Muscle of leg (tissue), 3 donors: ENCODE measurements at regions not wholly inside any gene's neighbourhood (a gene's known extent, or its start where the extent isn't known, plus 50 kb on each side); places are given as distances from the start of the nearest gene placed in this dataset.
A peak's percentile ranks its signal among the peaks of the same experiment; 100 is the strongest.

Source experiments
- DNase-seq: peaks from one replicate; pipeline ENCODE4 v3.0.0; 2013
- H3K27ac ChIP-seq: one replicate; pipeline ENCODE4 v1.5.1; 2013; ENCODE audit warnings: mild to moderate bottlenecking, low read length, control low read depth
- H3K27me3 ChIP-seq: one replicate; pipeline ENCODE4 v1.6.1; 2013; ENCODE audit warnings: low read length; ENCODE audit not compliant: control insufficient read depth, insufficient read depth
- H3K36me3 ChIP-seq: one replicate; pipeline ENCODE4 v1.6.1; 2013; ENCODE audit warnings: low read length; ENCODE audit not compliant: control insufficient read depth, insufficient read depth
- H3K4me1 ChIP-seq: one replicate; pipeline ENCODE4 v1.6.1; 2013; ENCODE audit warnings: low read length; ENCODE audit not compliant: control insufficient read depth, insufficient read depth
- H3K4me3 ChIP-seq: one replicate; pipeline ENCODE4 v1.5.1; 2013; ENCODE audit warnings: low read length, control low read depth
- H3K9me3 ChIP-seq: replicated peaks from 2 replicates; pipeline ENCODE4 v1.6.1; 2013; ENCODE audit warnings: low read depth, low read length; ENCODE audit not compliant: control insufficient read depth
- WGBS: methylation state at CpG from one replicate; pipeline ENCODE4 v1.1.5; 2013; ENCODE audit warnings: missing lambda C conversion rate; ENCODE audit not compliant: insufficient coverage; 5-methylcytosine and 5-hydroxymethylcytosine counted together

DNA sequence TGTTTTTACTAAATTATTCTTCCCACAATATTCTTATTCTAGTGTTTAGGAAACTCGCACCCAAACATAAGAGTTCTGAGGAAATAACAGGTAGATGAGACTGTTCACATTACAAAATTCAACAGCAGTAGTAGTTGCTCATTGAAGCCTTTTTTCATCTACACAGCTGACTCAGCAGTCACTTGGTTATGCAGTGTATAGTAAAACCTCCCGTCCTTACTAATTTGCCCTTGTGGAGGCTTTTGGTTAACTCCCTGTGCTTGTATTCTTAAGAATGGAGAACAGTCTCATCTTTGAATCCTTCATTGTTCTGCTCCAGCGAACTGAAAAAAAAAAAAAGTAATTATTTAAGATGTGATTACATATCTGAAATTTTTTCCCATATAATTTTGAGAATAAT lies 1716.6 kb downstream of the PCDH7 start:
- no CpG with 5 or more reads among the region's 3 CpGs for WGBS
- Histone ChIP-seq H3K36me3 (no peaks in the 10 kb centered on the region), H3K4me1 (no peaks in the 10 kb centered on the region), H3K4me3 (no peak overlapping the region), H3K27ac (no peak overlapping the region), H3K9me3 (no peaks in the 10 kb centered on the region), H3K27me3 (no peaks in the 10 kb centered on the region)
- no peak for DNase-seq

DNA sequence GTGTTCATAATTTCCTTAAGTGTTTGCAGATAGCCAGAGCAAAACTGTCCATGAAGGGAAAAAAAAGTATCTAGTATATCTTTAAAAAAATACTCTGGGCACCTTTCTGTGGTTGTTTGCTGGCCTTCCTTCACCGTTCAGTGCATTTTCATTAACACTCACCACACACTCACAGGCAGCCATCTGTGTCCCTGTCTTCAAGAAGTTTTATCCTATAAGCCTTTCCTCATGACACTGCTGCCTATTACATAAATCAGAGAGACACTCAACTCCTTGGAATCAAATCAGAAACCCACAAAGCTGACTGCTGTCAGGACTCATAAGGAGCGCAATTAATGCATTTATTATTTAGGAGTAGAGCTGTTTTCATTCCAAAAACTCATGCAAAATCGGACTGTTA lies 1720.2 kb downstream of the PCDH7 start:
- H3K27me3 ChIP-seq: no peaks in the 10 kb centered on the region
- 17% methylated on average over 1 of the region's 3 CpGs for WGBS
- H3K36me3 ChIP-seq: no peaks in the 10 kb centered on the region
- no peak overlapping the region for H3K27ac ChIP-seq
- no peaks in the 10 kb centered on the region for H3K4me1 ChIP-seq
- no peak overlapping the region for H3K4me3 ChIP-seq
- H3K9me3 ChIP-seq: no peaks in the 10 kb centered on the region
- DNase-seq: no peak

GRCh38 chr4:32454482-32454881 lies 1734.3 kb downstream of the PCDH7 start:
- no peak for DNase-seq
- no peaks in the 10 kb centered on the region for H3K9me3 ChIP-seq
- WGBS: no CpG with 5 or more reads among the region's 1 CpG
- no peaks in the 10 kb centered on the region for H3K4me1 ChIP-seq
- no peak overlapping the region for H3K4me3 ChIP-seq
- H3K27me3 ChIP-seq: no peaks in the 10 kb centered on the region
- no peak overlapping the region for H3K27ac ChIP-seq
- no peaks in the 10 kb centered on the region for H3K36me3 ChIP-seq

- Histone ChIP-seq H3K36me3 (no peaks in the 10 kb centered on the region), H3K27me3 (no peaks in the 10 kb centered on the region), H3K9me3 (no peaks in the 10 kb centered on the region), H3K4me3 (no peak overlapping the region), H3K4me1 (no peaks in the 10 kb centered on the region), H3K27ac (no peak overlapping the region)
- WGBS: 80% methylated on average over 1 of the region's 2 CpGs
- no peak for DNase-seq
Measured at GRCh38 chr4:32455231-32455630, 1735.1 kb downstream of the PCDH7 start.

- no CpG with 5 or more reads among the region's 1 CpG for WGBS
- DNase-seq: no peak
- Histone ChIP-seq H3K9me3 (no peaks in the 10 kb centered on the region), H3K4me3 (no peak overlapping the region), H3K27me3 (no peaks in the 10 kb centered on the region), H3K27ac (no peak overlapping the region), H3K4me1 (no peaks in the 10 kb centered on the region), H3K36me3 (no peaks in the 10 kb centered on the region)
Measured at GRCh38 chr4:32460972-32461371, 1740.8 kb downstream of the PCDH7 start.

DNA sequence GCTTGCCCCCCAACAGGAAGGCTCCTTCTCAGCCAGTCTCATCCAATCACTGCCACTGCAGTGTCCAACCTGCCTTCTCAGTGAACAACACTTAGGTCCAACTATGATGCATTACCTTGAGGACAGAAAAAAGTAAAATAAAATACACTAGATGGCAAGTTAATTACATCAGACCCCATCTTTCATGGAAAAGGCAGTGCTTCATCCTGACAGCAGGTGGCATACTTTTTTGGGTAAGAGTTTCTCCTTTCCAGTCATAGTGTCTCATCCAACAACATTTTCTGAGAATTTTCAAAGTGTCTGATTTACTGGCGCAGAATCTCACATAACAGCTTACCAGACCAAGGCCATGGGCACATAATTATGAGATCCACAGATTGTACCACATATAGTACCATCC lies 1742.8 kb downstream of the PCDH7 start:
- no peak for DNase-seq
- H3K4me3 ChIP-seq: no peak overlapping the region
- no peaks in the 10 kb centered on the region for H3K36me3 ChIP-seq
- H3K4me1 ChIP-seq: no peaks in the 10 kb centered on the region
- H3K27me3 ChIP-seq: no peaks in the 10 kb centered on the region
- no peak overlapping the region for H3K27ac ChIP-seq
- H3K9me3 ChIP-seq: no peaks in the 10 kb centered on the region
- WGBS: 100% methylated on average over 1 of the region's 1 CpG

- no CpG with 5 or more reads among the region's 1 CpG for WGBS
Measured at GRCh38 chr4:32470087-32470585, 1750.0 kb downstream of the PCDH7 start.

DNA sequence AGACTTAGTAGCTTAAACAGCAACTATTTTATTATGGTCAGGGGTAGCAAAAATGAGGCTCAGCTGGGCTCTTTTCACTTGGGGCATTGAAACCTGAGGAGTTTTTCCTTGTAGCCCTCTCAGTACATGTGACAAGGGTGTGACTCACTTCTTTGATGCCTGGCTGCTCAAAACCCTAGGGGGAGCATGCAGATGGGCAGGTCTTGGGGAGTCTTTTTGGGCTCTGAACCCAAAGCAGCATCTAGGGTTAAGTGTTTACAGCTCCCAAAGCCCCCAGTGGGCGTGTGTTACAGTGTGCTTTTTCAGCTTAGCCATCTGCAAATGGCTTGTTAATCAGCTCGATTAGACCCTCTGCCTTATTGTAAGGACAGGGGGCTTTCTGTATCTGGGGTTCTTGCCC lies 1752.7 kb downstream of the PCDH7 start:
- DNase-seq: no peak
- H3K4me3 ChIP-seq: no peak overlapping the region
- no peaks in the 10 kb centered on the region for H3K4me1 ChIP-seq
- no peak overlapping the region for H3K27ac ChIP-seq
- no peaks in the 10 kb centered on the region for H3K36me3 ChIP-seq
- no CpG with 5 or more reads among the region's 2 CpGs for WGBS
- no peaks in the 10 kb centered on the region for H3K27me3 ChIP-seq
- H3K9me3 ChIP-seq: no peaks in the 10 kb centered on the region

More at GRCh38 chr4:32470087-32470585, 1750.0 kb downstream of the PCDH7 start:
- no peak overlapping the region for H3K27ac ChIP-seq
- no peak for DNase-seq
- no peaks in the 10 kb centered on the region for H3K36me3 ChIP-seq
- no peak overlapping the region for H3K4me3 ChIP-seq
- no peaks in the 10 kb centered on the region for H3K9me3 ChIP-seq
- no peaks in the 10 kb centered on the region for H3K4me1 ChIP-seq
- no peaks in the 10 kb centered on the region for H3K27me3 ChIP-seq

GRCh38 chr4:32475710-32476109 lies 1755.5 kb downstream of the PCDH7 start:
- no peaks in the 10 kb centered on the region for H3K36me3 ChIP-seq
- H3K4me3 ChIP-seq: no peak overlapping the region
- H3K27me3 ChIP-seq: no peaks in the 10 kb centered on the region
- H3K27ac ChIP-seq: no peak overlapping the region
- no peaks in the 10 kb centered on the region for H3K9me3 ChIP-seq
- no peaks in the 10 kb centered on the region for H3K4me1 ChIP-seq
- no peak for DNase-seq
- WGBS: 92% methylated on average over 1 of the region's 7 CpGs

DNA sequence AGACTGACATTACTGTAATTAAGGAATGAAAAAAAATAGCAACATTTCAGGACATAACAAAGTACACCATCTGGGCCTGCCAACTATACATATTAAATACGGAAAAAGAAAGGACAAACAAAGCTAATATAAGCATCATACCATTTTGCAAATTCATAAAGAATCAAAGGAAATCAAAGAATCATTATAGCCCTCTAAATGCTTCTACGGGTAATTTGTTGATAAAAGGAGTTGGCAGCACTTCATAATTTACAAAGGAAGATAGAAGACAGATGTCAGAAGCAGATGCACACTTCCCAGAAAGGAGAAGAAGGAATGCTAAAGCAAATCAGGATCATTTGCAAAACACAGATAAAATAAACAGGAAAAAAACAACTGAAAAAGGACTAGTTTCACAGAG lies 1757.3 kb downstream of the PCDH7 start:
- Histone ChIP-seq H3K4me1 (no peaks in the 10 kb centered on the region), H3K27ac (no peak overlapping the region), H3K36me3 (no peaks in the 10 kb centered on the region), H3K4me3 (no peak overlapping the region), H3K9me3 (no peaks in the 10 kb centered on the region), H3K27me3 (no peaks in the 10 kb centered on the region)
- peak; percentile 1 for DNase-seq
- WGBS: no CpG with 5 or more reads among the region's 2 CpGs

DNA sequence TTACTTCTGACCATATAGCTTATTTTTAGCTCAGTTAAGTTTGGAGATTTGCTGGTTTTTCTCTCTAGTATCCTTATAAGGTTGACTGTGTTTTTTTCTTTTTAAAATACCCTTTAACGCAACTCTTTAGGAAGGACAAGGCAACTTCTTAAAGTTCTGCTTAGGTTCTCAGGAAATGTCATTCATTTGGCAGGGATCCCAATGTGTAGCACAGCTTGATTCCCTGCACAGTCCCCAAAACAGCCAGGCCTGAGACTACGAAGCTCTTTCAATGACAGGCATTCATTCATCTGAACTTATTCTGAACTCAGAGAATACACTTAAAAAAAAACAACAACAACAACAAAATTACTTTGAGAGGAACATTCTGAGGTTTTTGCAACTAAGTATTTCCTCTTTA lies 1765.8 kb downstream of the PCDH7 start:
- no peak overlapping the region for H3K27ac ChIP-seq

More for the DNA sequence above, 1765.8 kb downstream of the PCDH7 start:
- Histone ChIP-seq H3K27me3 (no peaks in the 10 kb centered on the region), H3K9me3 (no peaks in the 10 kb centered on the region), H3K36me3 (no peaks in the 10 kb centered on the region), H3K4me3 (no peak overlapping the region), H3K4me1 (no peaks in the 10 kb centered on the region)
- DNase-seq: peak; percentile 68
- WGBS: 33% methylated on average over 1 of the region's 2 CpGs
